ENCODE measurements at regions not wholly inside any gene's neighbourhood (a gene's known extent, or its start where the extent isn't known, plus 50 kb on each side); places are given as distances from the start of the nearest gene placed in this dataset.

DNA sequence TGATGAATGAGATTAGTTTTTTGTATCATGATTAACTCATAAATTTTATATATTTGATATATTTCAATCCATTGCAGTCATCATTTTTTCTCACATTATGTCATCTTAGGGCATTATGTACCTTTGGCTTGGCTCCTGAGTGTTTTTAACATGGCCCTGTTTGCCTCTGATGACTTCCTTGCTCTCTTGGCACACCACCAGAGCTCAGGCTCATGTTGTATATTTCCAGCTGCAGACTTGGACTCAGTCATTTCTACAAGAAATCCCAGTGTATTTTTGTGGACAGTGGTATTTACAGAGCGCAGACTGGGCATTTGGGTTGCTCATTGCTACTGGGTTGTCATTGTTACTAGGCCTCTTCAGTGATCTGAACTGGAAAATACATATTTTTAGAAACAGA is 188.5 kb downstream of the ADRA2A start:
- Histone ChIP-seq H3K4me3 (ENCODE audit: insufficient read depth, low read depth, low read length) (no peak overlapping the region), H4K20me1 (ENCODE audit: insufficient read depth, low read length) (no peaks in the 10 kb centered on the region), H2AK5ac (ENCODE audit: low read depth, low read length) (no peak overlapping the region), H3K56ac (ENCODE audit: extremely low read depth, insufficient read depth, low read length) (no peak overlapping the region), H2AFZ (replicated peaks; ENCODE audit: low read length, poor library complexity) (no peak overlapping the region), H3K27me3 (ENCODE audit: control insufficient read depth, insufficient read depth, low read length) (no peaks in the 10 kb centered on the region), H2BK20ac (ENCODE audit: low read depth, low read length) (no peak overlapping the region), H3K79me1 (ENCODE audit: low read depth in 1 of 2, low read length in 2 of 2) (no peaks in the 10 kb centered on the region), H3K9me1 (ENCODE audit: insufficient read depth, low read length) (no peaks in the 10 kb centered on the region), H3K9ac (ENCODE audit: low read depth, low read length) (no peak overlapping the region), H4K8ac (ENCODE audit: low read depth in 2 of 2, low read length in 2 of 2) (no peak overlapping the region), H3K14ac (replicated peaks; ENCODE audit: low read depth, low read length) (no peak overlapping the region), H2AK9ac (replicated peaks; ENCODE audit: low read depth, low read length, poor library complexity) (no peak overlapping the region), H4K91ac (ENCODE audit: insufficient read depth, low read depth, low read length) (no peak overlapping the region), H3K4me1 (ENCODE audit: control insufficient read depth, insufficient read depth, low read length) (no peaks in the 10 kb centered on the region), H3K36me3 (ENCODE audit: control insufficient read depth, insufficient read depth, low read length) (no peaks in the 10 kb centered on the region), H2BK5ac (ENCODE audit: low read depth, low read length, poor library complexity, severe bottlenecking) (no peak overlapping the region), H3K18ac (ENCODE audit: low read depth, low read length) (no peak overlapping the region), H3K9me3 (ENCODE audit: control insufficient read depth, insufficient read depth, low read length) (peaks cover 13% of the 10 kb centered on the region), H3K23ac (ENCODE audit: low read depth, low read length) (no peak overlapping the region), H2BK15ac (ENCODE audit: low read depth, low read length) (no peak overlapping the region), H4K5ac (ENCODE audit: low read depth, low read length) (no peak overlapping the region), H3K4me2 (ENCODE audit: low read depth, low read length) (no peak overlapping the region), H2BK120ac (ENCODE audit: low read depth, low read length) (no peak overlapping the region), H3K4ac (ENCODE audit: low read depth, low read length) (no peak overlapping the region), H3K27ac (ENCODE audit: insufficient read depth, low read length) (no peak overlapping the region)
- dilution Hi-C loops (cut with HindIII; ENCODE audit: low sequenced_read_pairs, unreplicated experiment), result no loop called here
- TF ChIP-seq, protein P1, sequence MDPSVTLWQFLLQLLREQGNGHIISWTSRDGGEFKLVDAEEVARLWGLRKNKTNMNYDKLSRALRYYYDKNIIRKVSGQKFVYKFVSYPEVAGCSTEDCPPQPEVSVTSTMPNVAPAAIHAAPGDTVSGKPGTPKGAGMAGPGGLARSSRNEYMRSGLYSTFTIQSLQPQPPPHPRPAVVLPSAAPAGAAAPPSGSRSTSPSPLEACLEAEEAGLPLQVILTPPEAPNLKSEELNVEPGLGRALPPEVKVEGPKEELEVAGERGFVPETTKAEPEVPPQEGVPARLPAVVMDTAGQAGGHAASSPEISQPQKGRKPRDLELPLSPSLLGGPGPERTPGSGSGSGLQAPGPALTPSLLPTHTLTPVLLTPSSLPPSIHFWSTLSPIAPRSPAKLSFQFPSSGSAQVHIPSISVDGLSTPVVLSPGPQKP (IDR thresholded peaks at IDR 0.05; ENCODE audit: borderline replicate concordance, low read depth, low read length), result no peak
- no peak for TF ChIP-seq CHD1 (IDR thresholded peaks at IDR 0.05; ENCODE audit: low read depth, low read length)
- no peak for TF ChIP-seq CEBPB (IDR thresholded peaks at IDR 0.05; ENCODE audit: low read depth, low read length)
- no peak for TF ChIP-seq SMC3 (IDR thresholded peaks at IDR 0.05; ENCODE audit: low read depth, low read length)
- no peak for TF ChIP-seq MXI1 (IDR thresholded peaks at IDR 0.05; ENCODE audit: borderline replicate concordance, low read depth, low read length)
- TF ChIP-seq, protein P2, sequence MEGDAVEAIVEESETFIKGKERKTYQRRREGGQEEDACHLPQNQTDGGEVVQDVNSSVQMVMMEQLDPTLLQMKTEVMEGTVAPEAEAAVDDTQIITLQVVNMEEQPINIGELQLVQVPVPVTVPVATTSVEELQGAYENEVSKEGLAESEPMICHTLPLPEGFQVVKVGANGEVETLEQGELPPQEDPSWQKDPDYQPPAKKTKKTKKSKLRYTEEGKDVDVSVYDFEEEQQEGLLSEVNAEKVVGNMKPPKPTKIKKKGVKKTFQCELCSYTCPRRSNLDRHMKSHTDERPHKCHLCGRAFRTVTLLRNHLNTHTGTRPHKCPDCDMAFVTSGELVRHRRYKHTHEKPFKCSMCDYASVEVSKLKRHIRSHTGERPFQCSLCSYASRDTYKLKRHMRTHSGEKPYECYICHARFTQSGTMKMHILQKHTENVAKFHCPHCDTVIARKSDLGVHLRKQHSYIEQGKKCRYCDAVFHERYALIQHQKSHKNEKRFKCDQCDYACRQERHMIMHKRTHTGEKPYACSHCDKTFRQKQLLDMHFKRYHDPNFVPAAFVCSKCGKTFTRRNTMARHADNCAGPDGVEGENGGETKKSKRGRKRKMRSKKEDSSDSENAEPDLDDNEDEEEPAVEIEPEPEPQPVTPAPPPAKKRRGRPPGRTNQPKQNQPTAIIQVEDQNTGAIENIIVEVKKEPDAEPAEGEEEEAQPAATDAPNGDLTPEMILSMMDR (conservative IDR thresholded peaks at IDR 0.05; ENCODE audit: low read depth, low read length), result no peak
- TF ChIP-seq, protein P3, sequence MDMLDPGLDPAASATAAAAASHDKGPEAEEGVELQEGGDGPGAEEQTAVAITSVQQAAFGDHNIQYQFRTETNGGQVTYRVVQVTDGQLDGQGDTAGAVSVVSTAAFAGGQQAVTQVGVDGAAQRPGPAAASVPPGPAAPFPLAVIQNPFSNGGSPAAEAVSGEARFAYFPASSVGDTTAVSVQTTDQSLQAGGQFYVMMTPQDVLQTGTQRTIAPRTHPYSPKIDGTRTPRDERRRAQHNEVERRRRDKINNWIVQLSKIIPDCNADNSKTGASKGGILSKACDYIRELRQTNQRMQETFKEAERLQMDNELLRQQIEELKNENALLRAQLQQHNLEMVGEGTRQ (IDR thresholded peaks at IDR 0.05; ENCODE audit: low read depth, low read length), result no peak
- no peak for TF ChIP-seq POLR2A (IDR thresholded peaks at IDR 0.05; ENCODE audit: low read depth, low read length)
- TF ChIP-seq MAZ (IDR thresholded peaks at IDR 0.05; ENCODE audit: borderline replicate concordance, low read depth, low read length), result no peak
- no peak for TF ChIP-seq RCOR1 (IDR thresholded peaks at IDR 0.05; ENCODE audit: insufficient replicate concordance, low read length)
- TF ChIP-seq FOS (IDR thresholded peaks at IDR 0.05; ENCODE audit: low read depth, low read length), result no peak
- no peak for TF ChIP-seq NFE2L2 (IDR thresholded peaks at IDR 0.05; ENCODE audit: low read depth, low read length)
- no peak for TF ChIP-seq RFX5 (IDR thresholded peaks at IDR 0.05; ENCODE audit: low read depth, low read length)
- TF ChIP-seq BHLHE40 (IDR thresholded peaks at IDR 0.05; ENCODE audit: low read depth, low read length), result no peak
- no peak for TF ChIP-seq RAD21 (IDR thresholded peaks at IDR 0.05; ENCODE audit: low read length)
- CTCF ChIA-PET, result no interaction called here
- DNase-seq, result no peak
- BruUV-seq (replicated peaks), result no TSS peak
- POLR2A ChIA-PET (ENCODE audit: unreplicated experiment), result no interaction called here
- intact Hi-C loops (cut with micrococcal nuclease), result no loop called here
- in situ Hi-C loops (cut with MboI; ENCODE audit: low sequenced_read_pairs), result no loop called here
- ATAC-seq (ENCODE audit: low read depth), result no peak
- no CpG with 5 or more reads among the region's 1 CpG for WGBS, 2 experiments (ENCODE audit: extremely low coverage in 2 of 2, insufficient read length in 1 of 2)
